ENCODE measurements at regions not wholly inside any gene's neighbourhood (a gene's known extent, or its start where the extent isn't known, plus 50 kb on each side); places are given as distances from the start of the nearest gene placed in this dataset.
"Not testable (repeated sequence)": the region's sequence is repeated elsewhere in the genome, so short reads cannot be mapped to it uniquely, and the experiment has no call there.

DNA sequence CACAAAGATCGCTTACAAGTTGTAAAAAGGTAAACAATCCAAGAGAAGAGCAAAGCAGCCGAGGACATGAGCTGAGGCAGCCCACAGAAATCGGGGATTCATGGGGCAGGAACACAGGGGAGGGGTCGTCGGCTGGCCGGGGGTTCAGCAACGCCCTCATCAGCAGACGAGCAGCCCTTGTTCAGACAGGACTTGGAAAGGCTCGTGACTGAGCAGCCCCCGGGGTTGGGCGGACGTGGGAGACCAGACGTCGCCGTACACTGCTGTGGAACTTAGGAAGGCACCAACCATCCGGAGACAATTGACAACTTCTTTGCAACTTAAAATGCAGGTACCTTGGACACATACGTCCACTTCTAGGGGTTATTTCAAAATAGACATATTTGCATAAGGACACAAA, 370.5 kb downstream of the BRD1 start:
- no peak overlapping the region for H3K27ac ChIP-seq
- no peak for TF ChIP-seq POLR2A (IDR thresholded peaks at IDR 0.05)
- TF ChIP-seq, protein P1, sequence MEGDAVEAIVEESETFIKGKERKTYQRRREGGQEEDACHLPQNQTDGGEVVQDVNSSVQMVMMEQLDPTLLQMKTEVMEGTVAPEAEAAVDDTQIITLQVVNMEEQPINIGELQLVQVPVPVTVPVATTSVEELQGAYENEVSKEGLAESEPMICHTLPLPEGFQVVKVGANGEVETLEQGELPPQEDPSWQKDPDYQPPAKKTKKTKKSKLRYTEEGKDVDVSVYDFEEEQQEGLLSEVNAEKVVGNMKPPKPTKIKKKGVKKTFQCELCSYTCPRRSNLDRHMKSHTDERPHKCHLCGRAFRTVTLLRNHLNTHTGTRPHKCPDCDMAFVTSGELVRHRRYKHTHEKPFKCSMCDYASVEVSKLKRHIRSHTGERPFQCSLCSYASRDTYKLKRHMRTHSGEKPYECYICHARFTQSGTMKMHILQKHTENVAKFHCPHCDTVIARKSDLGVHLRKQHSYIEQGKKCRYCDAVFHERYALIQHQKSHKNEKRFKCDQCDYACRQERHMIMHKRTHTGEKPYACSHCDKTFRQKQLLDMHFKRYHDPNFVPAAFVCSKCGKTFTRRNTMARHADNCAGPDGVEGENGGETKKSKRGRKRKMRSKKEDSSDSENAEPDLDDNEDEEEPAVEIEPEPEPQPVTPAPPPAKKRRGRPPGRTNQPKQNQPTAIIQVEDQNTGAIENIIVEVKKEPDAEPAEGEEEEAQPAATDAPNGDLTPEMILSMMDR (IDR thresholded peaks at IDR 0.05) = no peak
- no peak for DNase-seq
- no peak overlapping the region for H3K4me3 ChIP-seq
- no peaks in the 10 kb centered on the region for H3K4me1 ChIP-seq
- intact Hi-C loops (cut with DNase I) = no loop called here
- 24 to 33% methylated on average over 16 to 17 of the region's 17 CpGs for WGBS, 2 donors
- H3K9me3 ChIP-seq = no peaks in the 10 kb centered on the region
- H3K27me3 ChIP-seq = peaks cover 0 to 50% (median 0%) of the 10 kb centered on the region in 4 donors
- no peaks in the 10 kb centered on the region for H3K36me3 ChIP-seq

DNA sequence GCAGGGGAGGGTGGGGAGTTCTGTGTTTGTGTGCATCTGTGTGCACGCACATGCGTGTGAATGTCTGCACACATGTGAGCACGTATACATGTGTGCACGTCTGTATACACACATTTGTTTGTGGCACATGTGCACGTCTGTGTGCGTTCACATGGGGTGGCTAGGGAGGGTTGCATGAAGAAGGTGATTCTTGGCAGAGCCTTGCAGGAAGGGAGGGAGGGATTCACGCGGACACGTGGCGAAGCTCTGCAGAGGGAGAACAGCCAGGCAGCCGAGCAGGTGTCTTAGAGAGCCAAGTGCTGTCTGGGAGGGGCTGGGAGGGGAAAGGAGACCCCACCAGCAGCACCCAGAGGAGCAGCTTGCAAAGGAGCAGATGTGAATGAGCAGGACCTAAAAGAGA, 372.1 kb downstream of the BRD1 start:
- no peak for TF ChIP-seq POLR2A (IDR thresholded peaks at IDR 0.05)
- TF ChIP-seq, protein P1 (IDR thresholded peaks at IDR 0.05) = no peak
- peaks cover 0 to 64% (median 0%) of the 10 kb centered on the region in 4 donors for H3K27me3 ChIP-seq
- no peaks in the 10 kb centered on the region for H3K4me1 ChIP-seq
- H3K36me3 ChIP-seq = no peaks in the 10 kb centered on the region
- no peaks in the 10 kb centered on the region for H3K9me3 ChIP-seq
- no peak for DNase-seq
- WGBS, 2 donors = 59 to 66% methylated on average over 11 of the region's 11 CpGs
- H3K4me3 ChIP-seq = no peak overlapping the region
- intact Hi-C loops (cut with DNase I) = no loop called here
- H3K27ac ChIP-seq = no peak overlapping the region

DNA sequence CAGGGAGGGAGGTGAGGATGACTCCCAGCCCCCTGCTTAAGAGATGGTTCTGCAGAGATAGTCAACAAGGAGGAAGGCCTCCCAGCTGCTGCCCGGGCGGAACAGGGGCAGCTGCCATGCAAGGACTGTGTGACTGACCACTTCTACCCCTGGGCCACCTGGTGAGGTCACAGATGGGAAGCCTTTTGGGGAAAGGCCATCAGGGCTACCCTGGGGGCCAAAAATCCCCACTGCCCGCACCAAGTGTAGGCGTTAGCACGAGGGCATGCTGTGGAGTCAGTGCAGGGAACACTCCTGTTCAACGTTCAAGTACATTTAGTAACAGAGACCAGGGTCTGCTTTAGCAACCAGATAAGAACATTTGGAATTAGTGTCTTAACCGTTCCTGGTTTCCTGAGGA, 372.9 kb downstream of the BRD1 start:
- no peaks in the 10 kb centered on the region for H3K36me3 ChIP-seq
- TF ChIP-seq, protein P1 (IDR thresholded peaks at IDR 0.05) = no peak
- no peak for TF ChIP-seq POLR2A (IDR thresholded peaks at IDR 0.05)
- H3K27ac ChIP-seq = no peak overlapping the region
- DNase-seq = no peak
- peaks cover 0 to 68% (median 4%) of the 10 kb centered on the region in 4 donors for H3K27me3 ChIP-seq
- WGBS, 2 donors = 74 to 76% methylated on average over 5 of the region's 7 CpGs
- intact Hi-C loops (cut with DNase I) = no loop called here
- H3K4me1 ChIP-seq = no peaks in the 10 kb centered on the region
- H3K4me3 ChIP-seq = no peak overlapping the region
- no peaks in the 10 kb centered on the region for H3K9me3 ChIP-seq

DNA sequence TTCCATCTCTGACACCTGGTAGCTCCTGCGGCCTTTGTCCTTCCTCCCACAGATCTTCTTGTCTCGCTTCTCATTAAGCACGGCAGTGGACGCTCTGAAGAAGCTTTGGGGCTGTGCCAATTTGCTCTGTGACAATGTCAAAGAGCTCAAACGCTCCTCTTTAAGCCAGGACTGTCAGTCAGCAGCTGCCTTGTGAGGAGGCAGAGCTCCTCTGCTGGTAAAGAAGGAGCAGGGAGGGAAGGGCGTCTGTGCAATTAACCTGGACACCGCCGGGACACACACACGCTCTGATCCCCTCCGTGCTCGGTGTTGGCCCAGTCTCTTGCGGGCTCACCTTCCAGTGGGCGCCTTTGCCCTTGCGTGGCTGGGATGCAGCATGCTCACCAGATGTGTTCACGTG, 373.9 kb downstream of the BRD1 start:
- TF ChIP-seq, protein P1 (IDR thresholded peaks at IDR 0.05) = no peak
- no peak for TF ChIP-seq POLR2A (IDR thresholded peaks at IDR 0.05)
- Histone ChIP-seq H3K9me3 (no peaks in the 10 kb centered on the region), H3K4me3 (no peak overlapping the region), H3K27me3 (peaks cover 0 to 71% (median 4%) of the 10 kb centered on the region in 4 donors), H3K36me3 (no peaks in the 10 kb centered on the region), H3K4me1 (no peaks in the 10 kb centered on the region), H3K27ac (no peak overlapping the region)
- intact Hi-C loops (cut with DNase I) = no loop called here
- 73 to 77% methylated on average over 14 of the region's 15 CpGs for WGBS, 2 donors
- no peak for DNase-seq

DNA sequence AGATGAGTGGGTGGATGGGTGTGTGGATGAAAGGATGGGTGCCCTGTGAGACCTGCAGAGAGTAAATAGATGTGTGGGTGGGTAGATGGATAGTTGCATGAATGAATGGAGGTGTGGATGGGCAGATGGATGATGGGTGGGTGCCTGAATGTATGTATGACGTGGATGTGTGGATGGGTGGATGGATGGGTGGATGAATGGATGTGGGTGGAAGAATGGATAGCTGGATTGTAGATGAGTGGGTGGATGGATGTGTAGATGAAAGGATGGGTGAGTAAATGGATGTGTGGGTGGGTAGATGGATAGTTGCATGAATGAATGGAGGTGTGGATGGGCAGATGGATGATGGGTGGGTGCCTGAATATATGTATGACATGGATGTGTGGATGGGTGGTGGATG, 374.7 kb downstream of the BRD1 start:
- WGBS, 2 donors = 53 to 64% methylated on average over 1 of the region's 1 CpG
- DNase-seq; H3K27ac ChIP-seq; H3K4me1 ChIP-seq; H3K36me3 ChIP-seq; intact Hi-C loops (cut with DNase I); H3K4me3 ChIP-seq; H3K9me3 ChIP-seq: not testable (repeated sequence)
- peaks cover 0 to 72% (median 4%) of the 10 kb centered on the region in 4 donors for H3K27me3 ChIP-seq

DNA sequence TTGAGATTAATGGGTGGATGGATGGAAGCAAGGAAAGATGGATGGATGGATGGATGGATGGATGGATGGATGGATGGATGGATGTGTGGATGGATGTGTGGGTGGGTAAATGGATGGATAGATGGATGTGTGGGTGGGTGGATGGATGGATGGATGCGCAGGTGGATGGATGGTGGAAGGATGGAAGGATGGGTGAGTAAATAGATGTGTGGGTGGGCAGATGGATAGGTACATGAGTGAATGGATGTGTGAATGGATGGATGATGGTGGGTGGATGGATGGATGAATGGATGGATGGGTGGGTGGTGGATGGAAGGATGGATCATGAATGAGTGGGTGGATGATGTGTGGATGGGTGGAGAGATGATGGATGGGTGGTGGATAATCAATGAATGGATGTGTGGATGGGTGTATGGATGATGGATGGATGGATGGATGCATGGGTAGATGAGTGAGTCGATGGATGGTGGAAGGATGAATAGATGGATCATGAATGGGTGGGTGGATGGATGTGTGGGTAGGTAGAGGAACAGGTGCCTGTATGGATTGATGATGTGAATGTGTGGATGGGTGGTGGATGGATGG, 375.2 kb downstream of the BRD1 start:
- Histone ChIP-seq H3K36me3 (no peaks in the 10 kb centered on the region), H3K9me3 (no peaks in the 10 kb centered on the region), H3K4me1 (no peaks in the 10 kb centered on the region), H3K4me3 (no peak overlapping the region), H3K27me3 (peaks cover 0 to 74% (median 4%) of the 10 kb centered on the region in 4 donors), H3K27ac (no peak overlapping the region)
- DNase-seq = no peak
- intact Hi-C loops (cut with DNase I) = no loop called here
- no peak for TF ChIP-seq POLR2A (IDR thresholded peaks at IDR 0.05)
- TF ChIP-seq, protein P1 (IDR thresholded peaks at IDR 0.05) = no peak
- WGBS, 2 donors = 88 to 93% methylated on average over 2 of the region's 2 CpGs

All from esophagus squamous epithelium (tissue), 5 donors.